ENCODE measurements at regions not wholly inside any gene's neighbourhood (a gene's known extent, or its start where the extent isn't known, plus 50 kb on each side); places are given as distances from the start of the nearest gene placed in this dataset.

DNA sequence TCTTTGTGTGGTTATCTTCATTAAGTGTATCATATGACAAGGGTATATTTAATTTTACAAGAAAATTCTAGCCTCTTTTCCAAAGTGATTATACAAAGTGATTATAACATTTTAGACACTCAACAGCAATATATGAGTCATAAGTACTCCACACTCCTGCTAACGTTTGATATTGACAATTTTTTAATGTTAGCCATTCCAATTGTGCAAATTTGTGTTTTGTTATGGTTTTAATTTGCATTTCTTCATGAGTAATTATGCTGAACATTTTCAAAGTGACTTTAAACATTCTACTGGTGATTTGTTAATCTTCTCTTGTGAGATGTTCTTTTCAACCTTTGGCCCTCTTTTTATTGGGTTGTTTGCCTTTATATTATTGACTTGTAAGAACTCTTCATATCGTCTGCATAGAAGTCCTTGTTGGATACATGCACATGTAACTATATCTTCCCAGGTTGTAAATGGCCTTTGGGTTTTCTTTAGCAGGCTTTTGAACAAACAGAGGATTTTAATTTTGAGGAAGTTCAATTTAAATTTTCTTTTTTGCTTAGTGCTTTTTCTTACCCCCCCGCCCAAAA is 771.6 kb upstream of the ZNF608 start:
- H3K9me3 Mint-ChIP-seq = no peaks in the 10 kb centered on the region
- no peaks in the 10 kb centered on the region for H3K27me3 Mint-ChIP-seq (ENCODE audit: low read depth)
- DNase-seq (ENCODE audit: low read depth, low spot score) = no peak
- no peaks in the 10 kb centered on the region for H3K4me1 Mint-ChIP-seq
- TF ChIP-seq, protein P1, sequence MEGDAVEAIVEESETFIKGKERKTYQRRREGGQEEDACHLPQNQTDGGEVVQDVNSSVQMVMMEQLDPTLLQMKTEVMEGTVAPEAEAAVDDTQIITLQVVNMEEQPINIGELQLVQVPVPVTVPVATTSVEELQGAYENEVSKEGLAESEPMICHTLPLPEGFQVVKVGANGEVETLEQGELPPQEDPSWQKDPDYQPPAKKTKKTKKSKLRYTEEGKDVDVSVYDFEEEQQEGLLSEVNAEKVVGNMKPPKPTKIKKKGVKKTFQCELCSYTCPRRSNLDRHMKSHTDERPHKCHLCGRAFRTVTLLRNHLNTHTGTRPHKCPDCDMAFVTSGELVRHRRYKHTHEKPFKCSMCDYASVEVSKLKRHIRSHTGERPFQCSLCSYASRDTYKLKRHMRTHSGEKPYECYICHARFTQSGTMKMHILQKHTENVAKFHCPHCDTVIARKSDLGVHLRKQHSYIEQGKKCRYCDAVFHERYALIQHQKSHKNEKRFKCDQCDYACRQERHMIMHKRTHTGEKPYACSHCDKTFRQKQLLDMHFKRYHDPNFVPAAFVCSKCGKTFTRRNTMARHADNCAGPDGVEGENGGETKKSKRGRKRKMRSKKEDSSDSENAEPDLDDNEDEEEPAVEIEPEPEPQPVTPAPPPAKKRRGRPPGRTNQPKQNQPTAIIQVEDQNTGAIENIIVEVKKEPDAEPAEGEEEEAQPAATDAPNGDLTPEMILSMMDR (conservative IDR thresholded peaks at IDR 0.05) = no peak
- H3K27ac Mint-ChIP-seq (ENCODE audit: unreplicated experiment) = no peak overlapping the region
- peaks cover 5% of the 10 kb centered on the region for H3K36me3 Mint-ChIP-seq (ENCODE audit: low read depth)
- no peak overlapping the region for H3K4me3 Mint-ChIP-seq

DNA sequence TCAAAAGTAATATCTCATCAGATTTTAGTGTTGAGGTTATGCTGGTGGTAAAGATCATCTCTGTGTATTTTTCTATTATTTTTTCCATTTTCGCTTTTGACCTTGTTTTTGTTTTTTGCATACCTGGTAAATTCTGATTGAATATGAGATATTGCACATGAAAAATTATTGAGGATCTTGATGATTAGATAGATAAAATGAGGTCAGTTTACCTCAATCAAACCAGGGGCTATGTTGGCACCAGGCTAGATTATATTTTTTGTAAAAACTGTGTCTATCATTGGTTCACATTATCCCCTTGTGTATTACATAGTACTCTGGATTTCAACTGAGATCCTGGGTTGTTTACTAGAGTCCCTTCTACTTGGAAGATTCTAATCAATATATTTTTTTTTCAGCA is 774.9 kb upstream of the ZNF608 start:
- DNase-seq (ENCODE audit: low read depth, low spot score) = no peak
- peaks cover 3% of the 10 kb centered on the region for H3K4me1 Mint-ChIP-seq
- H3K27me3 Mint-ChIP-seq (ENCODE audit: low read depth) = no peaks in the 10 kb centered on the region
- H3K27ac Mint-ChIP-seq (ENCODE audit: unreplicated experiment) = no peak overlapping the region
- H3K4me3 Mint-ChIP-seq = no peak overlapping the region
- H3K36me3 Mint-ChIP-seq (ENCODE audit: low read depth) = peaks cover 5% of the 10 kb centered on the region
- TF ChIP-seq, protein P1 (conservative IDR thresholded peaks at IDR 0.05) = no peak
- no peaks in the 10 kb centered on the region for H3K9me3 Mint-ChIP-seq

DNA sequence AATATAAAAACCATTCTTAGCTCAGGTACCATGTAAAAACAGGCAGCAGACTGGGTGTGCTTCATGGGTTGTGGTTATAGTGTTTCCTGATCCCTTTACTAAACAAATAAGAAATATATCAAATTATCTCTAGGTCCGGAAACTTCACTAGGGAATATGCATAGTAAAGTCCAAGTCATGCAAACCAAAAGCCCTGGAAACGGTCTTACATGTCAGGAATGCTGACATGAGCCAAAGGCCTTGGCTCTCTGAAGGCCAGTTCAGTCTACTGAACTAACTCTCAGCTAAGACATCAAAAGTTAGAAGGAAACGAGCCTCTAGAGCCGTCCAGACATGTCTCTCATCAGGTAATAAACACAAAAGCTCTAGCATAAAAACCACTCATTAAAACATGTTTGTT is 778.9 kb upstream of the ZNF608 start:
- TF ChIP-seq, protein P1 (conservative IDR thresholded peaks at IDR 0.05) = no peak
- DNase-seq (ENCODE audit: low read depth, low spot score) = no peak
- no peaks in the 10 kb centered on the region for H3K9me3 Mint-ChIP-seq
- H3K27me3 Mint-ChIP-seq (ENCODE audit: low read depth) = no peaks in the 10 kb centered on the region
- peaks cover 3% of the 10 kb centered on the region for H3K36me3 Mint-ChIP-seq (ENCODE audit: low read depth)
- no peak overlapping the region for H3K27ac Mint-ChIP-seq (ENCODE audit: unreplicated experiment)
- H3K4me1 Mint-ChIP-seq = peaks cover 17% of the 10 kb centered on the region
- H3K4me3 Mint-ChIP-seq = no peak overlapping the region

DNA sequence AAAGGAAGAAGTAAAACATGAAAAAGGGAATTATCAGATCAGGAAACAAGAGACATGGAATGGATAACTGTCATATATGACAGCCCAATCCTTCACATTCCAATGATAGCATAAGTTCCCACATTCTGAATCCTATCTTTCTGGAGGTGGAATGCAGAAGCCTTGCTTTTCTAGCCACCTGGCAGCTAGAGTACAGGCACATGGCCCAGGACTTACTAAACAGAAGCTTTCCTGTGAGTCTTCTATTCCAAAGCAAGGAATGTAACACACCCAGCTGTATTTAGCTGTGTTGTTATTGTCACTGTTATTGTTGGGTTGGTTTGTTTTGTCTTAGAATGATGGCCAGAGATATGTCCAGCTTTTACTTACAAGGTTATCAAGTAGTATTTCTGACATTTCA is 780.5 kb upstream of the ZNF608 start:
- no peak for DNase-seq (ENCODE audit: low read depth, low spot score)
- TF ChIP-seq, protein P1 (conservative IDR thresholded peaks at IDR 0.05) = no peak
- Mint-ChIP-seq H3K4me1 (peaks cover 17% of the 10 kb centered on the region), H3K4me3 (no peak overlapping the region), H3K27me3 (ENCODE audit: low read depth) (no peaks in the 10 kb centered on the region), H3K27ac (ENCODE audit: unreplicated experiment) (no peak overlapping the region), H3K9me3 (no peaks in the 10 kb centered on the region), H3K36me3 (ENCODE audit: low read depth) (no peaks in the 10 kb centered on the region)

DNA sequence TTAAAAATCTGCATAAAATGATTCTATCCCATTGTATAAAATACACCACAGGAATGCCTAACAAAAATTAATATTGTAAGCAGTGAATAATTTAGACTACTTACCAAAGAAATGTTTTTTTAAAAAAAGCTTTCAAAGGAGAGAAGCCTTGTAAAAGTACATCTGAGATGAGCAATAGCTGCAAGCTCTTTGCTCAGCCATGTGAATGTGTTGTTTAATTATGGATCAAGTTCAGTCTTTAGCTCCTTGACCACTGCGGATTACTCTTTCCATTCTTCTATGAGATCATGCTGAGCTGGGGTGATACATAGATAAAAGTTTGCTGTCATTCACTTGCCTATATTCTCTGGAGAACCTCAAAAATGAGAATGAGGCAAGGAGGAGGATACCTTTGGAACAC is 782.4 kb upstream of the ZNF608 start:
- peaks cover 11% of the 10 kb centered on the region for H3K9me3 Mint-ChIP-seq
- H3K36me3 Mint-ChIP-seq (ENCODE audit: low read depth) = peaks cover 13% of the 10 kb centered on the region
- H3K27me3 Mint-ChIP-seq (ENCODE audit: low read depth) = no peaks in the 10 kb centered on the region
- no peak overlapping the region for H3K4me3 Mint-ChIP-seq
- no peak for DNase-seq (ENCODE audit: low read depth, low spot score)
- TF ChIP-seq, protein P1 (conservative IDR thresholded peaks at IDR 0.05) = no peak
- no peak overlapping the region for H3K27ac Mint-ChIP-seq (ENCODE audit: unreplicated experiment)
- H3K4me1 Mint-ChIP-seq = peaks cover 17% of the 10 kb centered on the region

Measured in neural crest cell (in vitro differentiated cells).